Stomach (tissue), 4 donors: ENCODE measurements at regions not wholly inside any gene's neighbourhood (a gene's known extent, or its start where the extent isn't known, plus 50 kb on each side); places are given as distances from the start of the nearest gene placed in this dataset.

ENCODE experiments used
- POLR2A ChIP-seq, 4 donors: fragments of 450-650 bp; IDR thresholded peaks; one replicate each; pipeline ENCODE4 v1.6.1; 2016; ENCODE audit warnings: antibody characterized with exemption in 4 of 4, control low read depth in 2 of 4, mild to moderate bottlenecking in 1 of 4, moderate library complexity in 1 of 4
- POLR2AphosphoS5 ChIP-seq, 3 donors: sonication (generic); formaldehyde crosslinking; IDR thresholded peaks; one replicate each; pipeline ENCODE4 v1.6.1; 2016; ENCODE audit warnings: antibody characterized with exemption in 3 of 3
- TF ChIP-seq, protein P1 (sequence below), 7 experiments: fragments of 450-650 bp in 4 of 7; fragments of 200-600 bp in 3 of 7; sonication (generic) in 3 of 7; IDR thresholded peaks; one replicate each; pipeline ENCODE4 v1.5.1; 2016 to 2019; ENCODE audit warnings: antibody characterized with exemption in 7 of 7, control low read depth in 2 of 7, mild to moderate bottlenecking in 1 of 7

- TF ChIP-seq POLR2AphosphoS5 (IDR thresholded peaks at IDR 0.05) (no peak), POLR2A (IDR thresholded peaks at IDR 0.05) (no peak)
- TF ChIP-seq, protein P1, sequence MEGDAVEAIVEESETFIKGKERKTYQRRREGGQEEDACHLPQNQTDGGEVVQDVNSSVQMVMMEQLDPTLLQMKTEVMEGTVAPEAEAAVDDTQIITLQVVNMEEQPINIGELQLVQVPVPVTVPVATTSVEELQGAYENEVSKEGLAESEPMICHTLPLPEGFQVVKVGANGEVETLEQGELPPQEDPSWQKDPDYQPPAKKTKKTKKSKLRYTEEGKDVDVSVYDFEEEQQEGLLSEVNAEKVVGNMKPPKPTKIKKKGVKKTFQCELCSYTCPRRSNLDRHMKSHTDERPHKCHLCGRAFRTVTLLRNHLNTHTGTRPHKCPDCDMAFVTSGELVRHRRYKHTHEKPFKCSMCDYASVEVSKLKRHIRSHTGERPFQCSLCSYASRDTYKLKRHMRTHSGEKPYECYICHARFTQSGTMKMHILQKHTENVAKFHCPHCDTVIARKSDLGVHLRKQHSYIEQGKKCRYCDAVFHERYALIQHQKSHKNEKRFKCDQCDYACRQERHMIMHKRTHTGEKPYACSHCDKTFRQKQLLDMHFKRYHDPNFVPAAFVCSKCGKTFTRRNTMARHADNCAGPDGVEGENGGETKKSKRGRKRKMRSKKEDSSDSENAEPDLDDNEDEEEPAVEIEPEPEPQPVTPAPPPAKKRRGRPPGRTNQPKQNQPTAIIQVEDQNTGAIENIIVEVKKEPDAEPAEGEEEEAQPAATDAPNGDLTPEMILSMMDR (IDR thresholded peaks at IDR 0.05) = no peak
Observed at GRCh38 chr4:181507938-181508337, 735.3 kb upstream of the TENM3 start.
